Epithelial cell of esophagus (primary cell): ENCODE measurements at regions not wholly inside any gene's neighbourhood (a gene's known extent, or its start where the extent isn't known, plus 50 kb on each side); places are given as distances from the start of the nearest gene placed in this dataset.

Experiments
- DNase-seq: peaks from one replicate; pipeline ENCODE4 v3.0.0; 2010; ENCODE audit warnings: low read depth
- H3K4me3 ChIP-seq: 2 replicates; pipeline ENCODE4 v1.5.1; 2011; ENCODE audit warnings: mild to moderate bottlenecking, low read length, control low read depth
- TF ChIP-seq, protein P1 (sequence below): IDR thresholded peaks from 2 replicates; pipeline ENCODE4 v1.5.1; 2011; ENCODE audit warnings: low read depth, mild to moderate bottlenecking, low read length, control low read depth, inconsistent platforms; ENCODE audit not compliant: insufficient read depth; ENCODE audit errors: missing control alignments

DNA sequence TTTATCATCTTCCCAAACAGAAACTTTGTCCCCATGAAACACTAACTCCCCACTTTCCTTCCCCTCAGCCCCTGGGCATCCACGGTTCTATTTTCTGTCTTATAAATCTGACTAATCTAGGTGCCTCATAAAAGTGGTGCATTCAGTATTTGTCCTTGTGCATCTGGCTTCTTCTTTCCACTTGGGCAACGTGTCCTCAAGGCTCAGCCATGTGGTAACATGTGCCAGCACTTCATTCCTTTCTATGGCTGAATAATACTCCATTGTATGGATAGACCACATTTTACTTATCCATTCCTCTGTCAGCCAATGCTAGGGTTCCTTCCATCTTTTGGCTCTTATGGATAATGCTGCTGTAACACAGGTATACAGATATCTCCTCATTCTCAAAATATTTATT, 305.0 kb upstream of the RUNX1 start:
- TF ChIP-seq, protein P1, sequence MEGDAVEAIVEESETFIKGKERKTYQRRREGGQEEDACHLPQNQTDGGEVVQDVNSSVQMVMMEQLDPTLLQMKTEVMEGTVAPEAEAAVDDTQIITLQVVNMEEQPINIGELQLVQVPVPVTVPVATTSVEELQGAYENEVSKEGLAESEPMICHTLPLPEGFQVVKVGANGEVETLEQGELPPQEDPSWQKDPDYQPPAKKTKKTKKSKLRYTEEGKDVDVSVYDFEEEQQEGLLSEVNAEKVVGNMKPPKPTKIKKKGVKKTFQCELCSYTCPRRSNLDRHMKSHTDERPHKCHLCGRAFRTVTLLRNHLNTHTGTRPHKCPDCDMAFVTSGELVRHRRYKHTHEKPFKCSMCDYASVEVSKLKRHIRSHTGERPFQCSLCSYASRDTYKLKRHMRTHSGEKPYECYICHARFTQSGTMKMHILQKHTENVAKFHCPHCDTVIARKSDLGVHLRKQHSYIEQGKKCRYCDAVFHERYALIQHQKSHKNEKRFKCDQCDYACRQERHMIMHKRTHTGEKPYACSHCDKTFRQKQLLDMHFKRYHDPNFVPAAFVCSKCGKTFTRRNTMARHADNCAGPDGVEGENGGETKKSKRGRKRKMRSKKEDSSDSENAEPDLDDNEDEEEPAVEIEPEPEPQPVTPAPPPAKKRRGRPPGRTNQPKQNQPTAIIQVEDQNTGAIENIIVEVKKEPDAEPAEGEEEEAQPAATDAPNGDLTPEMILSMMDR = no peak
- DNase-seq = no peak
- H3K4me3 ChIP-seq = no peak overlapping the region

DNA sequence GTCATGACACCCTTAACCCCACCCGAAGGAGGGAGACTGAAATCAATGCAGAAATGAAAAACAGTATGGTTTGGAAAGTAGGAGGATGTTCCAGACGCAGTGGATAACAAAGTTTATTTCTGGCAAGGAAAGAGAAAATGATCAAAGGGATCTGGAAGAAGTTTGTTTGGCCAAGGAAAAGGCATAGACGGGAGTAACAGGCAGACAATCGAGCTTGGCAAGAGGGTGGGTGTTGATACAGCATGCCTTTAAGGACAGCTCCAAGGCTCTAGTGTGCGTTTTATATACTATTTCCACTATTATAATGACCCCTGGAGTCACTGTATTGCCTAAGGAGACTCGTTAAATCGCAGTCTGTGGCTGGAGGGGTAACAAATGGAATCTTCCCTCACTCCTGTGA, 303.7 kb upstream of the RUNX1 start:
- H3K4me3 ChIP-seq = no peak overlapping the region
- DNase-seq = no peak
- TF ChIP-seq, protein P1 = no peak

DNA sequence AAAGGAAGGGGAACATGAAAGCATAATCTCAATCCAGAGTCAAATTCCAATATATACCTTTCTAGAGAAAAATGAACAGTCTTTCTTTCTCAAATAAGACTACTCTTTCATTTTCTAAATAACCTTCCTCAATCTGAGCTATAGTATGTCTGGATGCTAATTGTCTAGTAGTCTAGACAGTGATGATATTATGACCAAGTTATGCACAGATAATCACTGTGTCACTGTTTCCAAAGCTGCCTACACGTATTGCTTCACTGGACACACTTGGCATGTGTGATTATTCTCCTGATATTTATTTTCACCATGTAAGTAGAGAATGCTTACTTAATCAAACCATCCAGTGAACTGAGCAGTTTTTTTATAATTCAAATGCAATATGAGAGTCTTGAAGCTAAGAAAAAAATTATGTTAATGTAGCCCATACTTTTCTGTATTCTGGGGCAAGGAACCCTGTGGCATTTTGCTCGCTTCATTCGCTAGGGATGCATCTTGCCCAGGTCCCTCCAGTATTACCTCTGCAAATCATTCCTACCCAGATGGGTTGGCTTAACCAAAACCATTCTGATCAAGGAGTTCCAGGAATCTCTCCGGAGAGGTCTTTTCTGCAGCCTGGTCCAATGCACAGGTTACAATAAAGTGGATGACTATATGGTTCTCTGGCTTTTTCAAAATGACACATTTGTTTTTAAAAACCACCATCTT, 303.1 kb upstream of the RUNX1 start:
- no peak overlapping the region for H3K4me3 ChIP-seq
- DNase-seq = peak; percentile 82
- TF ChIP-seq, protein P1 = no peak

DNA sequence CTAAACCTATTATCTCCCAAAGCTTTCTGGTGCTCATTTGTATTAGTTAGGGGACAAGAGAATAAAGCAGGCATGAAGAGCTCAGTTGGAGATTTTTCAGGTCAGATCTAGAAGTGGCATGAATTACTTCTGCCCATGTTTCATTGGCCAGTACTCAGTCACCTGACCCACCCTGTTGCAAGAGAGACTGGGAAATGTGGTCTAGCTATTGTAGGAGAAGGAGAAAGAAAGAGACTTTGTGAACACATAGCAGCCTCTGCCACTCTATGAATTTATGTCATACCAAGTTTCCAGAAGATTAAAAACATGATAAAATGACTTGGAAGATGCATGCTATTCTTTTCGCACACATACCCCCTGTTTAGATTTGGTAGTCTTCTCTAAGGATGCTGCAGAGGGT, 302.3 kb upstream of the RUNX1 start:
- TF ChIP-seq, protein P1 = no peak
- no peak for DNase-seq
- no peak overlapping the region for H3K4me3 ChIP-seq

DNA sequence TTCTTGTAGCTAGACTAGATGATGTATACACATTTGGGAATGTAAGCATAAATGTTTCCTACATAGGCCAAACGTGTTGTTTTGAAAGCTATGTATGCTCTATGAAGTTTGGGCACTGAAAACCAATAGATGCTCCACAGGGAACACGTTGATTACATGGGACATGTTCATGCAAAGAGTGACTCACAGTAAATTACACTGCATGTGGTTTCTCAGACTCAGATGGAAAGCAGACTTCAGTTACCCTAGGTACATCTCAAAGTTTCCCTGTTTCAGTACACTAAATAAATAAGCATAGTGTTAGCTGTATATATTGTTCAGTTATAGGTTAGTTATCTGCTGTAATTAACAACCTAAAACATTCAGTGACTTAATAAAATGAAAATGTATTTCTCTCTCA, 301.9 kb upstream of the RUNX1 start:
- DNase-seq = peak; percentile 61
- H3K4me3 ChIP-seq = no peak overlapping the region
- TF ChIP-seq, protein P1 = no peak

DNA sequence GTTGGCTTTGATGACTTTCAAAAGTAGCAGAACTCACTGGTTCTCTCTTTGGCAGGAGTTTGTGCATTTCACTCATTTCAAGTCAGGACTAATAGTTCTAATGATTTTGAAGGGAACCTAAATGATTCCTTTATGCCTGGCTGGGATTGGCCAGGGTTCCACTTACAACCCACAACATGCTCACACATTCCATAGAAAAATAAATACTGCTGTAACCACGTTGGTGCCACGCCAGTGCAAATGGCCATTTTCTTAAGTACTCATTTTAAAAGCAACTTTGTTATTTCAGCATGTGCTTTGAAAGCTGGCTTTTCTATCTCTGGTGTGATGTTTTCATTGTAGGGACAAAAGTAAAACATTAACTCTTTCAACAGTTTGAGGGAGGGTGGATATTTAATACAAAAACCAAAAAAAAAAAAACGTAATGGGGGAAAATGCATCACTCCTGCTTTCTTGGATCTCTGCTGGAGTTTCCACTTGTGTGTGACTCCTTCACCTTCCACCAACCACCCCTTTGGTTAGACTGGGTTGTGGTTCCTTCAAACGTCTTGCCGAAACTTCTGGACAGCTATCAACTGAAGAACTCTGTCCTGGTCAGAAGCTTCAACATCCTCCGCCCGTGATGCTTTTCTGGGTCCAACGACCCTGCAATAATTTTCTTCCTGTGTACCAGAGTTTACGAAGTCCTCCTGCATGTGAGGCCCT, 300.4 kb upstream of the RUNX1 start:
- DNase-seq = no peak
- TF ChIP-seq, protein P1 = no peak
- no peak overlapping the region for H3K4me3 ChIP-seq
